HFF-Myc (cell line): ENCODE measurements at regions not wholly inside any gene's neighbourhood (a gene's known extent, or its start where the extent isn't known, plus 50 kb on each side); places are given as distances from the start of the nearest gene placed in this dataset.

Experiments used
- DNase-seq: peaks from one replicate; pipeline ENCODE4 v3.0.0-alpha.2; 2011; ENCODE audit warnings: low read depth; ENCODE audit errors: extremely low read depth
- H3K4me3 ChIP-seq: replicated peaks from 2 replicates; pipeline ENCODE4 v1.5.1; 2011; ENCODE audit warnings: low read depth, mild to moderate bottlenecking, control low read depth, low read length
- TF ChIP-seq, protein P1 (sequence below): IDR thresholded peaks from 2 replicates; pipeline ENCODE4 v1.5.1; 2012; ENCODE audit warnings: mild to moderate bottlenecking, low read depth, low read length, control low read depth; ENCODE audit errors: missing control alignments

DNA sequence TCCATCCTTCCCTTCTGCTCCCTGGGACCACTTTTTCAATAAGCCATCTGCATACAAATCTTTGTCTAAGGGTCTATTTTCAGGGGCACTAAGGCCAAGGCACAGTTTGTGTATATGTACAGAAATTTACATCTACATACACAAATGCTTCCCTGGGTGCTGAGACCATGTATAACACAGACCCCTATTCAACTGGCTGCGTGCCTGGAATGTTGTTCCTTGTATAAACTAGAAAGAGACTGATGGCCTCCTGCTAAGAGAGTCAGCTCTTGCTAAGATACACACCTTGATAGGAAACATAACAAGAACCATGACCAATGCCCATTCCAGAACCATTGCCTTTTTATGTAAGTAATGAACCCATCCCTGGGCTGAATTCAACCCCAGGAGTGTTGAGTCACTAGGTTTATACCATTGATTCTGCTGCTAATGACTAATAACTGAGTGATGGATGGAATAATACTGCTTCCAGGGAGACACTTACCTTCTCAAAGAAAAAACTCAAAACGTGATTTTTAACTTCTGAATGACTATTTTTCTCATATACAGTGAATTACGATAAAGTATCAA, 290.7 kb downstream of the FGFR2 start:
- no peak overlapping the region for H3K4me3 ChIP-seq
- TF ChIP-seq, protein P1, sequence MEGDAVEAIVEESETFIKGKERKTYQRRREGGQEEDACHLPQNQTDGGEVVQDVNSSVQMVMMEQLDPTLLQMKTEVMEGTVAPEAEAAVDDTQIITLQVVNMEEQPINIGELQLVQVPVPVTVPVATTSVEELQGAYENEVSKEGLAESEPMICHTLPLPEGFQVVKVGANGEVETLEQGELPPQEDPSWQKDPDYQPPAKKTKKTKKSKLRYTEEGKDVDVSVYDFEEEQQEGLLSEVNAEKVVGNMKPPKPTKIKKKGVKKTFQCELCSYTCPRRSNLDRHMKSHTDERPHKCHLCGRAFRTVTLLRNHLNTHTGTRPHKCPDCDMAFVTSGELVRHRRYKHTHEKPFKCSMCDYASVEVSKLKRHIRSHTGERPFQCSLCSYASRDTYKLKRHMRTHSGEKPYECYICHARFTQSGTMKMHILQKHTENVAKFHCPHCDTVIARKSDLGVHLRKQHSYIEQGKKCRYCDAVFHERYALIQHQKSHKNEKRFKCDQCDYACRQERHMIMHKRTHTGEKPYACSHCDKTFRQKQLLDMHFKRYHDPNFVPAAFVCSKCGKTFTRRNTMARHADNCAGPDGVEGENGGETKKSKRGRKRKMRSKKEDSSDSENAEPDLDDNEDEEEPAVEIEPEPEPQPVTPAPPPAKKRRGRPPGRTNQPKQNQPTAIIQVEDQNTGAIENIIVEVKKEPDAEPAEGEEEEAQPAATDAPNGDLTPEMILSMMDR: no peak
- no peak for DNase-seq

DNA sequence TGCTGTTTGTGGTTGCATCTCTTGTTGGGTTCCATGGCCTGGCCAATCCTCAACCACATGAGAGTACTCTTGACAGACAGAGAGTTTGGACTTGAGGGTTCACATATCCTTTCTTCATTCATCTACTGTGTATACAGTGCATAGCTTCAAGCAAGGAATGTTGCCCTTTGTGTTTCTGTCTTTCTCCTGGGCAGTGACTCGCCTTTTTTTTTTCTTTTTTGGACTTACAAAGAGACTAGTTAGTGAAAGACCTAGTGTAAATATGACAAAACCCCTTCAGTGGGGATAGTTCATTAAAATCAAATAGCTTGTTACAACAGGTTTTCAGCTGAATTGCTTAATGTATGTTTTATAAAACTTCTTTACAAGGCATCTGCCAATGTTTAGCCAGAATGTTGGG, 290.2 kb downstream of the FGFR2 start:
- no peak for DNase-seq
- no peak overlapping the region for H3K4me3 ChIP-seq
- TF ChIP-seq, protein P1: no peak

DNA sequence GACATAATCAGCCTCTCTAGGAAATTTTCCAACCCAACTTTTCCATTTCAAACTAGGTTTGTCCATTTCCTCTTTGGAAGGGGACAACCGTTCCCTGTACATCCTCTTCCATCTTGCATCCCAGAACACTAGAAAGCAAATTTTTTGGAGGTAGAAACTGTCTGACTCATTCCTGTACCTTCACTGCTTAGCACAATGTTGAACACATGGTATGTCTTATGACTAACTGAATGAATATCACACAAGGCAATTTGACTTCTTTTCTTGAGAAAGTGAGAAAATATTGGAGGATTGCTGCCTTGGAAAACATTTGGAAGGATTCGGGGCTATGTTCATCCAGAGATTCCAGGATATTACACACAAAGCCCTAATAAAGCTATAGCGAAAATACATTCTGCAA, 289.1 kb downstream of the FGFR2 start:
- TF ChIP-seq, protein P1: no peak
- no peak for DNase-seq

DNA sequence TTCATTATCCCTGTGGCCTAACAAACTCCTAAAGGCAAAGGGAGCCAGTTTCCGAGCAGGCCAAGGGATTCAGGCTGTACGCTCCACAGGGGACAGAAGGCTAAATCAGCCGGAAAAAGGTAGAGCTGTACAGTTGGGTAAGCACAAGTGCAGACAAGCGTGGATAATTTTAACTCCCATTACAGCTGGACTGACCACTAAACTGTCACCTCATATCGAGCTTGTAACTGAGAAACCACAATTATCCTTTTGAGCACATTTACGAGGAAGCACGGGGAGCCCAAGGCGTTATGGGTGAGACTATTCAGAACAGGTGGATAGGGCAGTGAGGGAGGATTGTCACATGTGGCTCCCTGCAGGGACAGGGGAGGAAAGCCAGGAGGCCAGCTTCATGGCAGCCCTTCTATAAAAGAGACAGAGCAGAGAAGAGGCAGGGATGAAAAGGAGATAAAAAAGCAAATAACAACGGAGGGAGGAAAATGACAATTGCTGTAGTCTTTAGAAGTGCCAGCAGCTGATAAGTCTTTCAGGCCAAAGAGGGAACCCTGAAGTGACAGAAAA, 288.0 kb downstream of the FGFR2 start:
- no peak for DNase-seq
- no peak overlapping the region for H3K4me3 ChIP-seq
- TF ChIP-seq, protein P1: no peak

More for the DNA sequence above, 289.1 kb downstream of the FGFR2 start:
- H3K4me3 ChIP-seq: no peak overlapping the region

DNA sequence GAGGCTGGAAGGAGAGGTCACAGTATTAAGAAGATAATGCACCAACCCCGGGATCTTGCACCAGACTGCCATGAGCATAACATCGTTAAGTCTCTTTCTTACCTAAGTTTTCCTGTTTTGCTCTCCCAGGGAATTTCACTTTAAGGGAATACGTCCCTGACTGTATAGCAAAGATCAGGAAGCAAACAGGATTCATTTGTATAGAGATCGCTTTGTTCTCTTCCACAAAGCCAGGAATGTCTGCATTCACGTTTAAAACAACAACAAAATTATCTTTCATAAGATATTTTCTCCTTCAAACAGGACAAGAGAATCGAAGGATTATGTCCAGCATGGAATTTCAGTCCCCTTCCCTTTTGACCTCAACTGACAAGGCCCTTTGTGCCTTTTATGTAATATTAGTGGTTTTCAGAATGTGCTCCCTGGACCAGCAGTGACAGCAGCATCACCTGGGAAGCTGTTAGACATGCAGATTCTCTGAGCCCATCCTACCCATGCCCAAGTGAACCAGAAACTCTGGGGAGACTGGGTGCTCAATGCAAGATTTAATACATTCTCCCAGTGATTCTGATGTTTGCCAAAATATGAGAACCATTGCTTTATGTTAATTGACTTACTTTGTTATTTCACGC, 286.3 kb downstream of the FGFR2 start:
- no peak for DNase-seq
- TF ChIP-seq, protein P1: no peak
- no peak overlapping the region for H3K4me3 ChIP-seq

DNA sequence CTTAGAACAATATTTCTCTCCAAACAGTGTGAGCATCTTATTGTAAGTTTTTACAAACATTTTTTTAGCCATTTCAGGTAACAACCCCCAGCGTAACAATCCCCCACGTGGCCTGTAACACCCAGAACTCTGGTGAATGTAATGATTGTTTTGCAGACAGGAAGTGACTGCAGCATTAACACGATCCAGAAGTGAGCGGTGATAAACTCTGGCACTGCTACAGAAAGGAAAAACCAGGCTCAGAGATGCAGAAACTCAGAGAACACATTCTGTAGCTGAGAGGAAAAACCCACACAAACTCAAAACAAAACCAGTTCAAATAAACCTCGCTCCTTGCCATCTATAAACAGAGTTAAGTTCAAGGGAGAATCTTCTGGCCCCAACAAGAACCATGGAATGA, 285.7 kb downstream of the FGFR2 start:
- DNase-seq: no peak
- TF ChIP-seq, protein P1: no peak
- H3K4me3 ChIP-seq: no peak overlapping the region
